GM10248 (cell line): ENCODE measurements at regions not wholly inside any gene's neighbourhood (a gene's known extent, or its start where the extent isn't known, plus 50 kb on each side); places are given as distances from the start of the nearest gene placed in this dataset.
A peak's percentile ranks its signal among the peaks of the same experiment; 100 is the strongest.

Experiments
- CTCF ChIA-PET: fragments of 300-600 bp; sonication (Branson Sonifier 250); formaldehyde crosslinking; extraction: SDS; loops from one replicate; lab custom pipeline; 2021; ENCODE audit warnings: antibody characterized with exemption; lab: Yijun Ruan, JAX
- POLR2A ChIA-PET: fragments of 350-650 bp; sonication (Branson Sonifier 250); formaldehyde crosslinking; extraction: SDS; loops from one replicate; lab custom pipeline; 2020; ENCODE audit warnings: antibody characterized with exemption; lab: Yijun Ruan, JAX
- DNase-seq: peaks from one replicate; pipeline ENCODE4 v3.0.0; 2012; ENCODE audit errors: extremely low spot score
- CTCF ChIP-seq: IDR thresholded peaks from 2 replicates; pipeline ENCODE4 v1.5.1; 2012; ENCODE audit warnings: mild to moderate bottlenecking, low read depth; ENCODE audit errors: extremely low read depth, missing control alignments, control extremely low read depth

- ChIA-PET CTCF (interaction anchor here (0.9 kb wide), 1 partner anchor 52 kb away, joined by 3 read pairs; no protein-coding TSS in a partner anchor), POLR2A (no interaction called here)
- DNase-seq = no peak
- no peak for TF ChIP-seq CTCF
These were observed 387.9 kb upstream of the ANO3 start for GRCh38 chr11:25943777-25944661.

- no peak for TF ChIP-seq CTCF
- POLR2A ChIA-PET = no interaction called here
- DNase-seq = no peak
- CTCF ChIA-PET = no interaction called here
These were observed 382.0 kb upstream of the ANO3 start for GRCh38 chr11:25949918-25950317.

GRCh38 chr11:25953006-25953405 lies 378.9 kb upstream of the ANO3 start:
- DNase-seq = no peak
- TF ChIP-seq CTCF = no peak
- POLR2A ChIA-PET = no interaction called here
- CTCF ChIA-PET = no interaction called here

- DNase-seq = no peak
- no peak for TF ChIP-seq CTCF
- CTCF ChIA-PET = interaction anchor here (1.0 to 2.2 kb wide), 4 partner anchors 10 to 23 kb away, joined by 3 to 15 read pairs (median 4); no protein-coding TSS in a partner anchor
- POLR2A ChIA-PET = no interaction called here
These were observed 373.9 kb upstream of the ANO3 start for GRCh38 chr11:25958045-25958444.

- ChIA-PET POLR2A (no interaction called here), CTCF (no interaction called here)
- no peak for DNase-seq
- no peak for TF ChIP-seq CTCF
These were observed 370.4 kb upstream of the ANO3 start for GRCh38 chr11:25961539-25961938.

- no peak for DNase-seq
- POLR2A ChIA-PET = no interaction called here
- peak; percentile 7 for TF ChIP-seq CTCF
- CTCF ChIA-PET = no interaction called here
These were observed 361.0 kb upstream of the ANO3 start for GRCh38 chr11:25970726-25971508.
